Stimulated activated CD4-positive, alpha-beta T cell treated with anti-CD3 and anti-CD28 coated beads, Interleukin-12 subunit alpha, Interleukin-12 subunit beta, amount 100 ng/mL, for 4 hours (primary cell): ENCODE measurements at regions not wholly inside any gene's neighbourhood (a gene's known extent, or its start where the extent isn't known, plus 50 kb on each side); places are given as distances from the start of the nearest gene placed in this dataset.
"Not testable (repeated sequence)": the region's sequence is repeated elsewhere in the genome, so short reads cannot be mapped to it uniquely, and the experiment has no call there.

Experiments used
- DNase-seq: peaks from one replicate; pipeline ENCODE4 v3.0.0-alpha.2; 2020

DNA sequence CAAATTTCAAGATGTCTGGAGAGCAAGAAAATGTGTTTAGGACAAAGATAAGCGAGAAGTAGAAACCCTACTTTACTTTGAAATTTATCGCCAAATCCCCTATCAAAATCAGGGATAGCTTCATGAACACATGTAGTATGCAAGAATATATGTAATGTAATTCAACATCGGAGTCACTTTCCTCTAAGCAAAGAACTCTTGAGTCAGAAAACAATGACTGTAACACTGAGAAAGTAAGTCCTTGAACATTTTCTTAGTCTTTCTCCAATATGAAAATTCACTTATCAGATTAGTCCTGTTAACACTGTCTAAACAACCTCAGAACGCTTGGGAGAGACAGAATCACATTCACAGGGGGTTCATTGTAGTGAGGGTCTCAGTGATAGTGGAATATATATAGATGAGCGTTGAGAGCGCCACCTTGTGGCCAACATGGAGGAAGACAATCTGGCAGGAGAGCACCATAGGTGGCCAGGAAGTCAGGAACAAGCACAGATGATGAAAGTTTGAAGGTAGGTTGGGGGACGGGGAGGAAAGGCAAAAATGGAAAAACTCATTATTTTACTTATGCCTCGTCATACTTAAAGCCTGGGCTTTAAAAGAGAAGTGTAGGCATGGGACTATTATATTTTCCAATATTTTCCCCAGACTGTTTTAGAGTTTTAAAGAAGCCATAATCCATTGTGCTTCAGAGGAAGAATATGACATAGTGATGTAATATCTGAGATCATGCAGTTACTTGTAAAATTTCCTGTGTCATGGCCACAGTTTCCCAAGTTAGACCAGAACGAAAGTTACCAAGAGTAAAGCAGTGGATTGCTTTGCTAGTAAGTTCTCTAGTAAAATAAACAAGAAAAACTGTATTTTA is 115.5 kb upstream of the GNAI1 start:
- peak; percentile 8 for DNase-seq

- no peak for DNase-seq
These were observed 117.4 kb upstream of the GNAI1 start for GRCh38 chr7:80017101-80017698.

DNA sequence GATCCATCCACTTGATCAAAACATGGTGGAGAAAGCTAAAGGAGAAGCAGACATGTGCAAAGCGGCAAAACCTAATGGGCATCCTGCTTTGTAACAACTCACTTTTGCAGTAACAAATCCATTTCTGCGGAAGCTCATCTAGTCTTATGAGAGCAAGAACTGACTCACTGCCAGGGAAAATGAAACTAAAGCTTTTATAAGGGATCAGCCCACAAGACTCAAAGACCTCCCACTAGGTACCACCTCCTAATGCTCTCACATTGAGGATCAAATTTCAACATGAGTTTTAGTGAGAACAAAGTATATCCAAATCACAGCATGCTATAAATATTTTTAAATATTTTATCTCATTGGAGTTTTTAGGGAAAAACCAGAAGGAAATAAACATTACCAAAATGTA is 120.1 kb upstream of the GNAI1 start:
- no peak for DNase-seq

- no peak for DNase-seq
These were observed 126.6 kb upstream of the GNAI1 start for GRCh38 chr7:80008039-80008438.

DNA sequence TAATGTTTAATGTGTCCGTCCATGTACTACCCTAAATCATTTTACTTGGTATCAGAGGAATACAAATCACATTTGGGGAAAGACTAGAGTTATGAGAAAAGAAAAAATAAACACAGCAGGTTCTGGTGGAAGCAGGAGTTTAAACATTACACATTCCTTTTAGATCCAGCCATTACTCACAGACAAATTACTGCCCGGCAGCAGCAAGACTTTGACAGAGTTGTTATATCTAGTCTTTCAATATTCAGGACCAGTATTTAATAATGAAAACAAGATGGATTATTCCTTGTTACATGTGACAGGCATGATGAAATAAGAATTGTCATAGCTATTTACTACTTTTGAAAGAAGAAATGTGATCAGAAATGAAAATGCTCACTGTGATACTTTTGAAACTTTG is 131.8 kb upstream of the GNAI1 start:
- DNase-seq: no peak

DNA sequence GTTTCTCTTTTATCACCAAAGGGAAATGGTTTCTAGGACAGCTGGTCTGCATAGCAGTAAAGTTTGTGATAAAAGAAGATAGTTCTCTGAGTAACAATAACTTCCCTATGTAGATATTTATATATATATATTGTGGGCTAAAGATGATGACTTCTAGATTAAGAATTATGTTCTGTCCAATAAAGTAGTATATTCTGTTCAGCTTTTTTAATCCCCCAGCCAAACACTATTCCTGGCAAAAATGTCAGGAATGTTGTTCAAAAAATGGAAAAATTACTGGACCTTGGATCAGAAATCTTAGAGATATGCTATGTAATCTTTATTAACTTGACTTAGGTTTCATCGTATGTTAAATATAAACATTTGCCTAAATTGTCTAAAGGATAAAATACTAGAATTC is 136.3 kb upstream of the GNAI1 start:
- no peak for DNase-seq

DNA sequence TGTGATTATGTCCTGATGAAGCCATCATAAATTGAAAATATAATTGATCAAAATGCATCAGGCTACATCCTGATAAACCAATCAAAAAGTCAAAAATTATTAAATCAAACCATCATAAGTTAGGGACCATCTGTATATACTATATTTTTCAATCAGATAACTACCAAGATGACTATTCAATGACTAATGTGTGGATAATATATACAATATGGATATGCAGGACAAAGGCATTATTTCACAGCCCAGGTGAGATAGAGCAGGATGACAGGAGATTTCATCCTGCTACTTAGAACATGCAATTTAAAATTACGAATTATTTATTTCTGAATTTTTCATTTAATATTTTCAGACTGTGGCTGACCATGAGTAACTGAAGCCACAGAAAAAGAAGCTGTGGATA is 137.3 kb upstream of the GNAI1 start:
- DNase-seq: no peak

DNA sequence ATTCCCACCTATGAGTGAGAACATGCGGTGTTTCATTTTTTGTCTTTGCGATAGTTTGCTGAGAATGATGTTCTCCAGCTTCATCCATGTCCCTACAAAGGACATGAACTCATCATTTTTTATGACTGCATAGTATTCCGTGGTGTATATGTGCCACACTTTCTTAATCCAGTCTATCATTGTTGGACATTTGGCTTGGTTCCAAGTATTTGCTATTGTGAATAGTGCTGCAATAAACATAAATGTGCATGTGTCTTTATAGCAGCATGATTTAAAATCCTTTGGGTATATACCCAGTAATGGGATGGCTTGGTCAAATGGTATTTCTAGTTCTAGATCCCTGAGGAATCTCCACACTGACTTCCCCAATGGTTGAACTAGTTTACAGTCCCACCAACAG is 138.9 kb upstream of the GNAI1 start:
- not testable (repeated sequence) for DNase-seq

GRCh38 chr7:79988653-79989052 is 146.0 kb upstream of the GNAI1 start:
- DNase-seq: no peak

DNA sequence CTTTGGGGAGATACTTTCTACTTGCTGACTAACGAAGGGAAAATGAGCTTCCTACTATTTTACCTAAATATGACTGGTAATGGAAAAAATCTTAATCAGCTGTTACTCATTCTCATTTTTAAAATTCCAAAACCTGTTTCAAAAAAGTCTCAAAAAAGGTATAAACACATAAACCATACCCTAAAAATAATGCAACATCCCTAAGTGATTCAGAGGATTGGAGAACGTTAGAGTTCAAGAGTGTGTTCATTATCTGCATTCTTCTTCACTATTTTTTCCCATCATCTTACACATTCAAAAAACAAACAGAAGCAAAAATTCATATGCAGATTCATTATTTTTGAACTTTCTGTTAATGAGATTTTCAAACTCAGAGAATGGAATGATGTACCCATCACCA is 150.4 kb upstream of the GNAI1 start:
- DNase-seq: no peak

GRCh38 chr7:79982141-79982770 is 152.4 kb upstream of the GNAI1 start:
- DNase-seq: no peak

GRCh38 chr7:79980376-79980775 is 154.3 kb upstream of the GNAI1 start:
- DNase-seq: no peak

- no peak for DNase-seq
These were observed 155.2 kb upstream of the GNAI1 start for GRCh38 chr7:79979437-79979836.

GRCh38 chr7:79977481-79977880 is 157.2 kb upstream of the GNAI1 start:
- no peak for DNase-seq

DNA sequence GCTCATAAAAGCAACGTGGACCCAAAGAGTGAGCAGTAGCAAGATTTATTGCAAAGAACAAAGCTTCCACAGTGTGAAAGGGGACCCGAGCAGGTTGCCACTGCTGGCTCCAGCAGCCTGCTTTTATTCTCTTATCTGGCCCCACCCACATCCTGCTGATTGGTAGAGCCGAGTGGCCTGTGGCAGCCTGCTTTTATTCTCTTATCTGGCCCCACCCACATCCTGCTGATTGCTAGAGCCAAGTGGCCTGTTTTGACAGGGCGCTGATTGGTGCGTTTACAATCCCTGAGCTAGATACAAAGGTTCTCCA is 158.0 kb upstream of the GNAI1 start:
- not testable (repeated sequence) for DNase-seq

GRCh38 chr7:79975986-79976710 is 158.5 kb upstream of the GNAI1 start:
- DNase-seq: not testable (repeated sequence)

GRCh38 chr7:79973455-79973854 is 161.2 kb upstream of the GNAI1 start:
- no peak for DNase-seq

DNA sequence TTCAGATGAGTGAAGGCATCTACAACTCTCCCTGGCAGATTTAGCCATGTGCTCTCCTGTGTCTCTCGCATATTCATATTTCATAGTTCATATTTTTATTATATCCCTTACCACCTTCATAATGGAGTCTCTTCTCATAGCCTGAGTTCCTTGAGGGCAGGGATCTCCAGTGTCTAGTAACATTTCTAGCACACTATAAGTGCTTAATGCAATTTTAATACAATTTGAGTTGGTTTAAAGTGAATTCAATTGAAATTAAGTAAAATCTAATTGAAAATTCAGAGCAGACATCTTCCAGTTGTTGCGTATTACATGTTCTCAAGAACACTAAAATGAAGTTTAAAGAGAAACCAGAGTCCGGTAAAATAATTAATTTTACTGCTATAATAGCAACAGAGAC is 163.6 kb upstream of the GNAI1 start:
- no peak for DNase-seq

- DNase-seq: no peak
These were observed 165.7 kb upstream of the GNAI1 start for GRCh38 chr7:79968894-79969293.

DNA sequence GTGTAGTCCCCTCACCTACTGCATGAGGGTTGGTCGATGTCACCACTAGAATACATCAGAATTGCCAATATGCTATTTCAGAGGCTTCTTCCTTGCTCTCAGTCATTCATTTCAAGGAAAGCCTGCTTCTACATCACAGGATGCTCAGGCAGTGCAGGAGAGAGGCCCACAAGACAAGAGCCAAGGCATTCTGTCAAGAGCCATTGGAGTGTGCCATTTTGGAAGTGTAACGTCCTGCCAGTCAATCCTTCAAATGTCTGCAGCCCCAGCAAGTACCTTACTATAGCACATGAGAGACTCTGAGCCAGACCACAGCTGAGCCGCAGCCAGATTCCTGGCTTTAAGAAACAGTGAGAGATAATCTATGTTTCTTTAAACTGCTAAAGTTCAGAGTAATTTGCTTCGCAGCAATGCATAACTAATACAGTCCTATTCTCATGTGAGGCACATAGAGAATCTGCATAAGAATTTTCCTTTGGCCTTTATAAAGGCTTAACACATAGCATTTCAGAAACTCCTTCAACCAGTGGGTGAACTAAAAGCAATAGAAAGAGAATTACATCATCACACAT is 166.5 kb upstream of the GNAI1 start:
- DNase-seq: no peak

GRCh38 chr7:79965946-79966345 is 168.7 kb upstream of the GNAI1 start:
- DNase-seq: no peak

- DNase-seq: no peak
These were observed 170.2 kb upstream of the GNAI1 start for GRCh38 chr7:79964463-79964862.

GRCh38 chr7:79953130-79953529 is 181.5 kb upstream of the GNAI1 start:
- no peak for DNase-seq
